Body of pancreas (tissue), 4 donors: ENCODE measurements at regions not wholly inside any gene's neighbourhood (a gene's known extent, or its start where the extent isn't known, plus 50 kb on each side); places are given as distances from the start of the nearest gene placed in this dataset.

Source experiments
- ATAC-seq: fragments of 150-250 bp; one replicate; pipeline ENCODE4 v1.9.1; 2016
- DNase-seq, 4 donors: peaks; one replicate each; pipeline ENCODE4 v3.0.0-alpha.2; 2019
- H3K27ac ChIP-seq, 4 donors: fragments of 200-600 bp; sonication (generic); 1 replicate in 3 of 4; 2 replicates in 1 of 4; pipeline versions ENCODE4 v1.5.1 to v1.6.1; 2016 to 2019; ENCODE audit warnings: mild to moderate bottlenecking in 1 of 4, mixed read lengths in 1 of 4, moderate library complexity in 1 of 4
- H3K27me3 ChIP-seq, 2 donors: fragments of 200-600 bp; sonication (generic); one replicate each; pipeline ENCODE4 v1.6.0; 2016; ENCODE audit warnings: mild to moderate bottlenecking in 1 of 2
- H3K36me3 ChIP-seq, 2 donors: fragments of 200-600 bp; sonication (generic); replicated peaks in 1 of 2; 2 replicates each; pipeline ENCODE4 v1.5.1; 2016; ENCODE audit warnings: low read depth in 2 of 2; ENCODE audit not compliant: insufficient read depth in 1 of 2
- H3K4me1 ChIP-seq: fragments of 200-600 bp; sonication (generic); one replicate; pipeline ENCODE4 v1.6.0; 2016
- H3K4me3 ChIP-seq, 2 donors: fragments of 200-600 bp; sonication (generic); 1 replicate in 1 of 2; 2 replicates in 1 of 2; pipeline ENCODE4 v1.5.1; 2016 to 2019
- H3K9me3 ChIP-seq, 3 donors: fragments of 200-600 bp; sonication (generic); 1 replicate in 2 of 3; 2 replicates in 1 of 3; pipeline ENCODE4 v1.5.1; 2016
- POLR2A ChIP-seq, 3 donors: fragments of 450-650 bp; IDR thresholded peaks; one replicate each; pipeline ENCODE4 v1.6.1; 2016; ENCODE audit warnings: antibody characterized with exemption in 3 of 3, mild to moderate bottlenecking in 2 of 3
- WGBS, 2 donors: methylation state at CpG; one replicate each; pipeline ENCODE4 v1.1.5; 2017; 5-methylcytosine and 5-hydroxymethylcytosine counted together
- intact Hi-C: fragments of 100-400 bp; cut with DNase I; formaldehyde crosslinking; loops from one replicate; pipeline ENCODE4 v1.15.1; 2023
- TF ChIP-seq, protein P1 (sequence below), 7 experiments: fragments of 450-650 bp in 4 of 7; fragments of 200-600 bp in 3 of 7; sonication (generic) in 3 of 7; IDR thresholded peaks; one replicate each; pipeline ENCODE4 v1.5.1; 2016 to 2019; ENCODE audit warnings: antibody characterized with exemption in 7 of 7

DNA sequence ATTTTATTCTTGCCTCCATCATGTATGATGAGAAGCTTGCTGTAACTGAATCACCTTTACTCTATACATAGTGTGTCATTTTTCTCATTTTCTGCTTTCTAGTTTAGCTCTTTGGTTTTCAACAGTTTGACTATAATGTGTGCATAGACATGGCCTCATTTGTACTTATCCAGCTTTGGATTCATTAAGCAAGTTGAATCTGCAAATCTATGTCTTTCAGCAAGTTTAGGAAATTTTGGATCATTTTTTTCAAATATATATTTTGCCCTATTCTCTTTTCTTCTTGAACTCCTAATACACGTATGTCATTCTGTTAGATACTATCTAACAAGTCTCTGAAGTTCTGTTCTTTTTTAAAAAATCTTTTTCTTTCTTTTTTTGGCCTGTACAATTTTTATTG is 57.8 kb downstream of the PRLHR start:
- Histone ChIP-seq H3K4me3 (no peak overlapping the region), H3K4me1 (no peaks in the 10 kb centered on the region), H3K27ac (no peak overlapping the region), H3K36me3 (no peaks in the 10 kb centered on the region), H3K27me3 (no peaks in the 10 kb centered on the region), H3K9me3 (no peaks in the 10 kb centered on the region)
- no peak for DNase-seq
- intact Hi-C loops: no loop called here
- ATAC-seq: no peak
- TF ChIP-seq POLR2A (IDR thresholded peaks at IDR 0.05): no peak
- TF ChIP-seq, protein P1, sequence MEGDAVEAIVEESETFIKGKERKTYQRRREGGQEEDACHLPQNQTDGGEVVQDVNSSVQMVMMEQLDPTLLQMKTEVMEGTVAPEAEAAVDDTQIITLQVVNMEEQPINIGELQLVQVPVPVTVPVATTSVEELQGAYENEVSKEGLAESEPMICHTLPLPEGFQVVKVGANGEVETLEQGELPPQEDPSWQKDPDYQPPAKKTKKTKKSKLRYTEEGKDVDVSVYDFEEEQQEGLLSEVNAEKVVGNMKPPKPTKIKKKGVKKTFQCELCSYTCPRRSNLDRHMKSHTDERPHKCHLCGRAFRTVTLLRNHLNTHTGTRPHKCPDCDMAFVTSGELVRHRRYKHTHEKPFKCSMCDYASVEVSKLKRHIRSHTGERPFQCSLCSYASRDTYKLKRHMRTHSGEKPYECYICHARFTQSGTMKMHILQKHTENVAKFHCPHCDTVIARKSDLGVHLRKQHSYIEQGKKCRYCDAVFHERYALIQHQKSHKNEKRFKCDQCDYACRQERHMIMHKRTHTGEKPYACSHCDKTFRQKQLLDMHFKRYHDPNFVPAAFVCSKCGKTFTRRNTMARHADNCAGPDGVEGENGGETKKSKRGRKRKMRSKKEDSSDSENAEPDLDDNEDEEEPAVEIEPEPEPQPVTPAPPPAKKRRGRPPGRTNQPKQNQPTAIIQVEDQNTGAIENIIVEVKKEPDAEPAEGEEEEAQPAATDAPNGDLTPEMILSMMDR (IDR thresholded peaks at IDR 0.05): no peak
- 73 to 83% methylated on average over 1 of the region's 1 CpG for WGBS, 2 donors

DNA sequence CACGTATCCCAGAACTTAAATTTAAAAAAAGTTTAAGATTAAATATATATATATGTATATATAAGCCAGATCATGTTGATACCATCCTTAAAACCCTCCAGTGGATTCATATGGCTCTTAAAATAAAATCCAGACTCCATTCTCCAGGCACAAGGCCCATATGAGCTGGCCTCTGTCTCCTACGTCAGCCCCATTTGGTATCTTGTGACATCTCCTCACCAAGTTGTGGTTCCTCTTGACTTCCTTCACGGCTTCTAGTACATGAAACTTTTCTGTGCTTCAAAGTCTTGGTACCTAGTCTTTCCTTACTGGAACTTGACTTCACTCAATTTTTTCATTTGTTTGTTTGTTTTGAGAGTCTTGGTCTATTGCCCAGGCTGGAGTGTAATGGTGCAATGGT is 61.3 kb downstream of the PRLHR start:
- Histone ChIP-seq H3K4me1 (no peaks in the 10 kb centered on the region), H3K27me3 (no peaks in the 10 kb centered on the region), H3K4me3 (no peak overlapping the region), H3K36me3 (no peaks in the 10 kb centered on the region), H3K9me3 (no peaks in the 10 kb centered on the region), H3K27ac (no peak overlapping the region)
- 83 to 84% methylated on average over 3 of the region's 3 CpGs for WGBS, 2 donors
- ATAC-seq (no peak), DNase-seq (no peak)
- intact Hi-C loops: no loop called here
- TF ChIP-seq, protein P1 (IDR thresholded peaks at IDR 0.05): no peak
- no peak for TF ChIP-seq POLR2A (IDR thresholded peaks at IDR 0.05)

DNA sequence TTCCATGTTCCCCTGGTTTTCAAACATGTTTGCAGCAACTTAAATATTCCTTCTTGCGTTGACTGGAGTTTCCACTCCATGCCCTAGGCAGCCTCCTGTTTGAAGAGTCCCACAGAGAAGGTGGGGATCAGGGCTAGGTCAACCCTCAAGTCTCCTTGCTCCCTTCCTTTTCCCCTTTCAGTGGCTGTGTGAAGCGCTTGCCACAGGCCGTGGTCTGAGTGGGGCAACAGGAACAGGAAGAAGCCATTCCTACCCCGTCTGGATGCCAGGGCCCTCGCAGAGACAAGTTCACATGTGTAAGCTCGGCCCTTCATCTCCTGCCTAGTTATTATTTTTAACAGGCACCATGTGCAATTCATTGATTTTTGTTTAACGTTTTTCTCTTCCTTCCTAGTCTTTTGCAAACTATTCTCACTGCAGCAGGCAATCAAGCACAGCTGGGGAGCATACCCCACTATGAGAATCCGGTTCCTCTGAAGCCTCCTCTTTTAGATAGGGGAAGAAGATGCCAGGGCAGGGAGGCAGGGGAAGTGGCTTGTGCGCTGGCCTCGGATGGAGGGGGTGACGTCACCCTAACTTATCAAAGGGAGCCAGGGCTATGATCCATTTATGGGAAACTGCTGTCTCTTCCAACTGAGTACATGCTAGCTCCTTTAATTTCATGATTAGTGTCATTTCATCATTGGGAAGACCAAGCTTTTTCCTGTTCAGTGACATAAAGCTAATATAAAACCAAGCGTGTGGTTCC is 64.2 kb downstream of the PRLHR start:
- DNase-seq: peak in 2 of 4 donors; percentile 11 to 45
- Histone ChIP-seq H3K4me1 (no peaks in the 10 kb centered on the region), H3K36me3 (no peaks in the 10 kb centered on the region), H3K27me3 (no peaks in the 10 kb centered on the region), H3K4me3 (no peak overlapping the region), H3K27ac (no peak overlapping the region), H3K9me3 (no peaks in the 10 kb centered on the region)
- ATAC-seq: no peak
- intact Hi-C loops: no loop called here
- 61 to 64% methylated on average over 12 of the region's 12 CpGs for WGBS, 2 donors
- TF ChIP-seq, protein P1 (IDR thresholded peaks at IDR 0.05): no peak

DNA sequence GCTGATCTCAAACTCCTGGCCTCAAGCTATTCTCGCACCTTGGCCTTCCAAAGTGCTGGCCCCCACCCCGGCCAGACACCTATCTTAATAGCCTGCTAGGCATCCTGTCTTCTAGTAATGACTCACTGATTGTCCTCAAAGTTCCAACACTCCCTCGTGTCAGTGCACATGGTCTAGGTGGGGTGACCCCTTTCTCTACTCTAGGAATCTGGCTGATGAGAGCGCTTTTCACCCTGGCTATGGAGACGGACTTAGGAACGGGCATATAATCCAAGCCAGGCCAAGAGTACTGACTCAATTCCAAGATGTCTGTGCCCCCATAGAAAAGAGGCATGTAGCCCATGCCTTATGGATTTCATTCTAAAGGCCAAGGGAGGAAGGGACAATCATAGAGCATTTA is 67.0 kb downstream of the PRLHR start:
- ATAC-seq (no peak), DNase-seq (no peak)
- H3K27ac ChIP-seq: no peak overlapping the region
- no peaks in the 10 kb centered on the region for H3K4me1 ChIP-seq
- H3K27me3 ChIP-seq: no peaks in the 10 kb centered on the region
- intact Hi-C loops: no loop called here
- TF ChIP-seq, protein P1 (IDR thresholded peaks at IDR 0.05): no peak
- no peak for TF ChIP-seq POLR2A (IDR thresholded peaks at IDR 0.05)
- 88 to 93% methylated on average over 6 of the region's 6 CpGs for WGBS, 2 donors
- H3K4me3 ChIP-seq: no peak overlapping the region
- no peaks in the 10 kb centered on the region for H3K9me3 ChIP-seq
- H3K36me3 ChIP-seq: no peaks in the 10 kb centered on the region

DNA sequence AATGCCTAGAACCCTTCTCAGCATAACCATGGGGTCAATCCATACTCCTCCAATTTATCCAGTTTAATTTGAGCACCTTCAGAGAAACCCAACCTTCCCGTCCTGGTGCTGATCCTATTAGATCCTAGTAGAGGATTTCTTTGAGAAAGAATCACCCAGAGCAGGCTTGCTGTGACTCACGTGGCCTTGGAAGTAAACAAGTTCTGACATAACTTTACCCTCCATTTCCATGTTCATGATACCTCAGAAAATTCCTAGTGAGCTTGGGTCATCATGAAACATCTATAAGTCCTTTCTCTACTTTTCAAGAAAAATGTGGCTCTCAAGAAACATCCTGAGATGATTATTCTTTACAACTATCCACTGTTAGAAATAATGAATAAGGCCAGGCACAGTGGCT is 71.7 kb downstream of the PRLHR start:
- no peak for ATAC-seq
- WGBS, 2 donors: 64 to 68% methylated on average over 2 of the region's 2 CpGs
- no peaks in the 10 kb centered on the region for H3K9me3 ChIP-seq
- H3K4me3 ChIP-seq: no peak overlapping the region
- H3K27ac ChIP-seq: no peak overlapping the region
- TF ChIP-seq POLR2A (IDR thresholded peaks at IDR 0.05): no peak
- H3K36me3 ChIP-seq: no peaks in the 10 kb centered on the region
- intact Hi-C loops: no loop called here
- DNase-seq: no peak
- H3K4me1 ChIP-seq: no peaks in the 10 kb centered on the region
- no peaks in the 10 kb centered on the region for H3K27me3 ChIP-seq
